ENCODE measurements at regions not wholly inside any gene's neighbourhood (a gene's known extent, or its start where the extent isn't known, plus 50 kb on each side); places are given as distances from the start of the nearest gene placed in this dataset.

DNA sequence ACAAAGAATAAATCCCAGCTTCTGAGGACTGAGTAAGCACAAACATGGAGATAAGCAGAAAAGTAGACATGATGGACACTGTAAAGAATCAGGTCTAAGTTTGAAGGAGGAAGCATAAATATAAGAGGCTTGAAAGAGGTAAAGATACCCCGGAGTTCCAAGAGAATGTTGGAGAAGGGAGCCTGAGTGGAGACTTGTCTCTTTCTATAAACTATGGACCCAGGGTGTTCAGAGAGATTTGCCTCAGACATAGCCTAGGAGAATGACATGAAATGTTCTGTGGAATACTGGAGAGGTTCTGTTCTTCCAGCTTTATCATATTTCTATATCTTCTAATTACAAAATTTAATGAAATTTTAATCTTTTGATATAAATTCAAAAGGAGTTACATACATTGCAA, 554.3 kb upstream of the B3GALT2 start:
- Histone ChIP-seq H3K27ac (no peak overlapping the region), H3K27me3 (replicated peaks; ENCODE audit: insufficient read depth) (no peaks in the 10 kb centered on the region), H3K36me3 (no peaks in the 10 kb centered on the region), H3K4me3 (no peak overlapping the region), H3K4me1 (ENCODE audit: control insufficient read depth in 1 of 2, low read depth in 2 of 2) (no peaks in the 10 kb centered on the region), H3K9me3 (no peaks in the 10 kb centered on the region)
- ATAC-seq (ENCODE audit: insufficient number of reproducible peaks, low FRiP score, low read depth), result no peak
- DNase-seq (ENCODE audit: low spot score), result no peak
- TF ChIP-seq, protein P1, sequence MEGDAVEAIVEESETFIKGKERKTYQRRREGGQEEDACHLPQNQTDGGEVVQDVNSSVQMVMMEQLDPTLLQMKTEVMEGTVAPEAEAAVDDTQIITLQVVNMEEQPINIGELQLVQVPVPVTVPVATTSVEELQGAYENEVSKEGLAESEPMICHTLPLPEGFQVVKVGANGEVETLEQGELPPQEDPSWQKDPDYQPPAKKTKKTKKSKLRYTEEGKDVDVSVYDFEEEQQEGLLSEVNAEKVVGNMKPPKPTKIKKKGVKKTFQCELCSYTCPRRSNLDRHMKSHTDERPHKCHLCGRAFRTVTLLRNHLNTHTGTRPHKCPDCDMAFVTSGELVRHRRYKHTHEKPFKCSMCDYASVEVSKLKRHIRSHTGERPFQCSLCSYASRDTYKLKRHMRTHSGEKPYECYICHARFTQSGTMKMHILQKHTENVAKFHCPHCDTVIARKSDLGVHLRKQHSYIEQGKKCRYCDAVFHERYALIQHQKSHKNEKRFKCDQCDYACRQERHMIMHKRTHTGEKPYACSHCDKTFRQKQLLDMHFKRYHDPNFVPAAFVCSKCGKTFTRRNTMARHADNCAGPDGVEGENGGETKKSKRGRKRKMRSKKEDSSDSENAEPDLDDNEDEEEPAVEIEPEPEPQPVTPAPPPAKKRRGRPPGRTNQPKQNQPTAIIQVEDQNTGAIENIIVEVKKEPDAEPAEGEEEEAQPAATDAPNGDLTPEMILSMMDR (IDR thresholded peaks at IDR 0.05), result no peak

DNA sequence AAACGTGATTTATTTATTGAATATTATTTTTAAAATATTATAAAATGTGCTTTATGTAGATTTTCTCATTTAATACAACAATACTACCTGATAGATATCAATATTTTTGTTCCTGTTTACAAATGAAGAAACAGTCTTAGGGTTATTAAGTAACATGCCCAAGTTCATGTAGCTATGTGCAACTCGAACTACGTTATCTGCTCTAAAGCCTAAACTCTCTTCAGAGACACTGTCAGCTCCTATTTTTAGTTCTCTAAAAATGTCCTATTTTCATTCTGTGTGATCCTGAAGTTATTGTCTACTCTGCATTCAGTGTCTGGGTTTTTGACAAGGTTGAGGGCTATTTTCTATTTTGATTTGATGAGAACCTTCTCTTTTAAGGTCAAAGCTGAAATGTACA, 550.1 kb upstream of the B3GALT2 start:
- no peaks in the 10 kb centered on the region for H3K9me3 ChIP-seq
- no peak for ATAC-seq (ENCODE audit: insufficient number of reproducible peaks, low FRiP score, low read depth)
- no peak overlapping the region for H3K27ac ChIP-seq
- no peaks in the 10 kb centered on the region for H3K4me1 ChIP-seq (ENCODE audit: control insufficient read depth in 1 of 2, low read depth in 2 of 2)
- DNase-seq (ENCODE audit: low spot score), result no peak
- no peaks in the 10 kb centered on the region for H3K36me3 ChIP-seq
- H3K4me3 ChIP-seq, result no peak overlapping the region
- TF ChIP-seq, protein P1 (IDR thresholded peaks at IDR 0.05), result no peak
- H3K27me3 ChIP-seq (replicated peaks; ENCODE audit: insufficient read depth), result no peaks in the 10 kb centered on the region

DNA sequence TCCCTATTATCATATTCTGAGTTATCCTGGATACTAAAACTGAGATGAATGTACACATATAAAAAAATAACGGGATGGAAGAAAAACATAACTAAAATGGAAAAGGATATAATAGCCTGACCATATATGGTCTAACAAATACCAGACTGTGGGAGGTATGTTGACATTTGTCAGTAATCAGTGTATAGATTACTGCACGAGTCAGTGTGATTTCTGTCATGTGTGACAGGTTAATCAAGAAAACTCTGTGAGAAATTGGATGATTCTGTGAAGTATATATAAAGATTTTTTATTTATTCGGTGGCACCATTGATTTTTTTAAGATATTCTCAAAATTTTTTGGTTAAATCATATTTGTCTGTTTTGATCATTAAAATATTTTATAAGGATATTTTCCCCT, 547.3 kb upstream of the B3GALT2 start:
- Histone ChIP-seq H3K4me1 (ENCODE audit: control insufficient read depth in 1 of 2, low read depth in 2 of 2) (no peaks in the 10 kb centered on the region), H3K27me3 (replicated peaks; ENCODE audit: insufficient read depth) (no peaks in the 10 kb centered on the region), H3K27ac (no peak overlapping the region), H3K4me3 (no peak overlapping the region), H3K9me3 (no peaks in the 10 kb centered on the region), H3K36me3 (no peaks in the 10 kb centered on the region)
- DNase-seq (ENCODE audit: low spot score), result no peak
- TF ChIP-seq, protein P1 (IDR thresholded peaks at IDR 0.05), result no peak
- ATAC-seq (ENCODE audit: insufficient number of reproducible peaks, low FRiP score, low read depth), result no peak

DNA sequence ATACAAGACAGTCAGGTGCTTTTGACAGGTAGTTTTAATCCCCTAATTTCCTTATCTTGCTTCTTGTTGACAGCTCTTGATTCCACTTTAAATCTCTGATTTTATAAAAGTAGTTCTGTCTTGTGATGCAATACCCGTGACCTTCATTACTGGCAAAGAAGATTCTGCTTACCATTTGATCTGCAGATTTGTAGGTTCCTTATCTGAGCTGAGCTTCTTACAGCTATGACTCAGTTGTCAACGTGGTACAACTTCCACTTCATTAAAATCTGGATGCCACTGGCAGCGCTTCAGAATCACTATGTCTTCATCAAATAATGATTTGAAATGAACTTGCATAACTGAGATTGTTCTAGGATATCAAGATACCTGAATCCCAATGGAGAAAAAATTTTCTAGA, 543.6 kb upstream of the B3GALT2 start:
- Histone ChIP-seq H3K9me3 (no peaks in the 10 kb centered on the region), H3K27ac (no peak overlapping the region), H3K4me3 (no peak overlapping the region), H3K27me3 (replicated peaks; ENCODE audit: insufficient read depth) (no peaks in the 10 kb centered on the region), H3K36me3 (no peaks in the 10 kb centered on the region), H3K4me1 (ENCODE audit: control insufficient read depth in 1 of 2, low read depth in 2 of 2) (no peaks in the 10 kb centered on the region)
- DNase-seq (ENCODE audit: low spot score), result no peak
- TF ChIP-seq, protein P1 (IDR thresholded peaks at IDR 0.05), result no peak
- ATAC-seq (ENCODE audit: insufficient number of reproducible peaks, low FRiP score, low read depth), result no peak

DNA sequence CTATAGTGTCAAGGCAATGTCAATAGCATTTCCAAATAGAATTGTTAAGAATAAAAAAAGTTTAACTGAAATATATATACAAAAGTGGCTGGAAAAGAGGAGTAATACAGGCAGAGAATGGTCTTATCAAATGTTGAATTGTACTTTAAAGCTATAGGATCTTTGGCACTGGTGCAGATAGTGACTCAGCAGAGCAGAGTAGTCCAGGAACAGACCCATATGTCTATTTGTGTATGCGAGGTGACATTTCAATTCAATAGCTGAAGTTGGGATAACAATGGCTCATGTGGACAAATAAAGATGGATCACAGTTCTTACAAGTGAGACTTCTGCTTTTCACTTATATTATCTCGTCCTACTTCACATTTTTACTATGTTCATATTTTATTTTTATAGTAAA, 543.0 kb upstream of the B3GALT2 start:
- Histone ChIP-seq H3K36me3 (no peaks in the 10 kb centered on the region), H3K27ac (no peak overlapping the region), H3K27me3 (replicated peaks; ENCODE audit: insufficient read depth) (no peaks in the 10 kb centered on the region), H3K9me3 (no peaks in the 10 kb centered on the region), H3K4me1 (ENCODE audit: control insufficient read depth in 1 of 2, low read depth in 2 of 2) (no peaks in the 10 kb centered on the region), H3K4me3 (no peak overlapping the region)
- no peak for ATAC-seq (ENCODE audit: insufficient number of reproducible peaks, low FRiP score, low read depth)
- TF ChIP-seq, protein P1 (IDR thresholded peaks at IDR 0.05), result no peak
- no peak for DNase-seq (ENCODE audit: low spot score)
